GM23338 (cell line): ENCODE measurements at regions not wholly inside any gene's neighbourhood (a gene's known extent, or its start where the extent isn't known, plus 50 kb on each side); places are given as distances from the start of the nearest gene placed in this dataset.

ENCODE experiments used
- ATAC-seq: fragments of 200-7000 bp; cut with Tn5 transposase; 3 replicates; pipeline ENCODE4 v1.9.1; 2020
- DNase-seq: peaks from one replicate; pipeline ENCODE4 v3.0.0-alpha.2; 2015; ENCODE audit warnings: low spot score
- H2AFZ ChIP-seq: fragments of 200-600 bp; sonication (generic); 2 replicates; pipeline ENCODE4 v1.8.0; 2016; ENCODE audit warnings: antibody characterized with exemption, mild to moderate bottlenecking, moderate library complexity
- H3F3A ChIP-seq: fragments of 200-600 bp; sonication (generic); replicated peaks from 2 replicates; pipeline ENCODE4 v1.8.0; 2017; ENCODE audit warnings: antibody characterized with exemption, mixed run types, low read depth
- H3K27ac ChIP-seq: fragments of 200-600 bp; sonication (generic); 2 replicates; pipeline ENCODE4 v1.6.1; 2016; ENCODE audit warnings: low read depth
- H3K27me3 ChIP-seq: fragments of 200-600 bp; sonication (generic); 2 replicates; pipeline ENCODE4 v1.8.0; 2016; ENCODE audit warnings: mild to moderate bottlenecking, mixed run types, moderate library complexity; ENCODE audit not compliant: insufficient read depth
- H3K36me3 ChIP-seq: fragments of 200-600 bp; sonication (generic); 2 replicates; pipeline ENCODE4 v1.8.0; 2016; ENCODE audit warnings: mild to moderate bottlenecking; ENCODE audit not compliant: insufficient read depth
- H3K4me1 ChIP-seq: fragments of 200-600 bp; sonication (generic); 2 replicates; pipeline ENCODE4 v1.8.0; 2016; ENCODE audit warnings: mild to moderate bottlenecking, moderate library complexity; ENCODE audit not compliant: insufficient read depth
- H3K4me2 ChIP-seq: fragments of 200-600 bp; sonication (generic); 2 replicates; pipeline ENCODE4 v1.7.1; 2017; ENCODE audit warnings: mixed run types
- H3K4me3 ChIP-seq: fragments of 200-600 bp; sonication (generic); 2 replicates; pipeline ENCODE4 v1.6.1; 2016; ENCODE audit warnings: mixed run types
- H3K79me2 ChIP-seq: fragments of 200-600 bp; sonication (generic); replicated peaks from 2 replicates; pipeline ENCODE4 v1.8.0; 2017; ENCODE audit warnings: mild to moderate bottlenecking; ENCODE audit not compliant: insufficient read depth
- H3K9me2 ChIP-seq: fragments of 200-600 bp; sonication (generic); 2 replicates; pipeline ENCODE4 v1.8.0; 2017; ENCODE audit not compliant: insufficient read depth
- H4K20me1 ChIP-seq: fragments of 200-600 bp; sonication (generic); replicated peaks from 2 replicates; pipeline ENCODE4 v1.8.0; 2017; ENCODE audit warnings: mild to moderate bottlenecking; ENCODE audit not compliant: insufficient read depth
- H3K27ac Mint-ChIP-seq: 2 replicates; pipeline ENCODE4 v1.8.0; 2020; ENCODE audit warnings: inconsistent platforms, mild to moderate bottlenecking, moderate library complexity, mixed read lengths
- H3K27me3 Mint-ChIP-seq: 3 replicates; pipeline ENCODE4 v1.8.0; 2022; ENCODE audit warnings: low read depth, mild to moderate bottlenecking, moderate library complexity, mixed read lengths, inconsistent platforms; ENCODE audit not compliant: insufficient read depth, poor library complexity
- H3K36me3 Mint-ChIP-seq: 3 replicates; pipeline ENCODE4 v1.8.0; 2021; ENCODE audit warnings: low read depth, mild to moderate bottlenecking, inconsistent platforms, moderate library complexity, mixed read lengths
- H3K4me1 Mint-ChIP-seq: 3 replicates; pipeline ENCODE4 v1.8.0; 2020; ENCODE audit warnings: mild to moderate bottlenecking, inconsistent platforms, mixed read lengths
- H3K4me3 Mint-ChIP-seq: 3 replicates; pipeline ENCODE4 v1.8.0; 2021; ENCODE audit warnings: moderate library complexity, mild to moderate bottlenecking, inconsistent platforms, mixed read lengths
- H3K9me3 Mint-ChIP-seq: 3 replicates; pipeline ENCODE4 v1.8.0; 2020; ENCODE audit warnings: moderate library complexity, mild to moderate bottlenecking, inconsistent platforms, mixed read lengths
- EZH2 ChIP-seq: fragments of 200-600 bp; sonication (generic); IDR thresholded peaks from one replicate; pipeline ENCODE4 v1.8.0; 2017; ENCODE audit warnings: antibody characterized with exemption, mild to moderate bottlenecking, low read depth; ENCODE audit not compliant: unreplicated experiment
- EZH2phosphoT487 ChIP-seq: fragments of 200-600 bp; sonication (generic); IDR thresholded peaks from one replicate; pipeline ENCODE4 v1.8.1; 2018; ENCODE audit warnings: antibody characterized with exemption; ENCODE audit not compliant: unreplicated experiment
- NANOG ChIP-seq: IDR thresholded peaks from 2 replicates; pipeline ENCODE4 v1.6.1; 2016; ENCODE audit warnings: antibody characterized with exemption, borderline replicate concordance
- POLR2AphosphoS5 ChIP-seq: IDR thresholded peaks from 2 replicates; pipeline ENCODE4 v1.6.1; 2016; ENCODE audit warnings: antibody characterized with exemption, low read depth
- STAT1 ChIP-seq: IDR thresholded peaks from one replicate; pipeline ENCODE4 v1.6.1; 2016; ENCODE audit warnings: antibody characterized with exemption; ENCODE audit not compliant: unreplicated experiment
- ZNF114 ChIP-seq: fragments of 250-450 bp; sonication (Bioruptor Pico); IDR thresholded peaks from 2 replicates; pipeline ENCODE4 v1.5.0; 2020; ENCODE audit warnings: mild to moderate bottlenecking, moderate library complexity
- TF ChIP-seq, protein P1 (sequence below): IDR thresholded peaks from one replicate; pipeline ENCODE4 v1.6.1; 2018; ENCODE audit warnings: antibody characterized with exemption; ENCODE audit not compliant: unreplicated experiment
- TF ChIP-seq, protein P2 (sequence below): fragments of 250-450 bp; sonication (Bioruptor Pico); IDR thresholded peaks from 2 replicates; pipeline ENCODE4 v1.5.0; 2020; ENCODE audit warnings: mild to moderate bottlenecking, moderate library complexity
- TF ChIP-seq, protein P3 (sequence below): IDR thresholded peaks from 2 replicates; pipeline ENCODE4 v1.6.1; 2016; ENCODE audit warnings: antibody characterized with exemption

DNA sequence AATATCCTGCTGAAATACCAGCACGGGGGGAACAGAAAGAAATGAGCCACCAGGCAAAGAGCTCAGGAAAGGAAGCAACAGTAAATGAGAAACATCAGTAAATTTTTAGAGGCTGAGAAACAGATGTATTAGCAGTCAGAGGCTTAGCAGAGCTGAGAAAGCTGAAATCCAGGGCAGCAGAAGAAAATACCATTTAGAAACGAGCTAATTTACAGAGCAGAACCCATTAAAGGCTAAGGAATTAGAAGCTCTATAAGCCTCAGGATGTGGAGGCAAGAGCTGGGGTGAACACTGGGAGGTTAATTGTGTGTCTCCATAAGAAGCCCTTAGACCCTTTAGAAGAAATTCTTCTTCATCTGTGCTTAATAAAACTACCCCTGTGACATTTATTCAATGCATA lies 178.6 kb upstream of the RGS17 start:
- Histone ChIP-seq H3K9me2 (no peaks in the 10 kb centered on the region), H3K4me2 (no peak overlapping the region), H3F3A (no peaks in the 10 kb centered on the region), H3K4me3 (no peak overlapping the region), H3K4me1 (no peaks in the 10 kb centered on the region), H3K36me3 (no peaks in the 10 kb centered on the region), H4K20me1 (no peaks in the 10 kb centered on the region), H3K27ac (no peak overlapping the region), H3K27me3 (no peaks in the 10 kb centered on the region), H2AFZ (no peak overlapping the region), H3K79me2 (no peaks in the 10 kb centered on the region)
- Mint-ChIP-seq H3K9me3 (no peaks in the 10 kb centered on the region), H3K4me1 (no peaks in the 10 kb centered on the region; the same call in 2 of the 3 replicates), H3K36me3 (no peaks in the 10 kb centered on the region), H3K27ac (no peak overlapping the region), H3K4me3 (no peak overlapping the region), H3K27me3 (no peaks in the 10 kb centered on the region)
- DNase-seq (no peak), ATAC-seq (no peak)
- TF ChIP-seq POLR2AphosphoS5 (no peak), ZNF114 (CRISPR knock-in tag) (no peak), EZH2phosphoT487 (no peak), NANOG (no peak), STAT1 (no peak), EZH2 (no peak)
- TF ChIP-seq, protein P1, sequence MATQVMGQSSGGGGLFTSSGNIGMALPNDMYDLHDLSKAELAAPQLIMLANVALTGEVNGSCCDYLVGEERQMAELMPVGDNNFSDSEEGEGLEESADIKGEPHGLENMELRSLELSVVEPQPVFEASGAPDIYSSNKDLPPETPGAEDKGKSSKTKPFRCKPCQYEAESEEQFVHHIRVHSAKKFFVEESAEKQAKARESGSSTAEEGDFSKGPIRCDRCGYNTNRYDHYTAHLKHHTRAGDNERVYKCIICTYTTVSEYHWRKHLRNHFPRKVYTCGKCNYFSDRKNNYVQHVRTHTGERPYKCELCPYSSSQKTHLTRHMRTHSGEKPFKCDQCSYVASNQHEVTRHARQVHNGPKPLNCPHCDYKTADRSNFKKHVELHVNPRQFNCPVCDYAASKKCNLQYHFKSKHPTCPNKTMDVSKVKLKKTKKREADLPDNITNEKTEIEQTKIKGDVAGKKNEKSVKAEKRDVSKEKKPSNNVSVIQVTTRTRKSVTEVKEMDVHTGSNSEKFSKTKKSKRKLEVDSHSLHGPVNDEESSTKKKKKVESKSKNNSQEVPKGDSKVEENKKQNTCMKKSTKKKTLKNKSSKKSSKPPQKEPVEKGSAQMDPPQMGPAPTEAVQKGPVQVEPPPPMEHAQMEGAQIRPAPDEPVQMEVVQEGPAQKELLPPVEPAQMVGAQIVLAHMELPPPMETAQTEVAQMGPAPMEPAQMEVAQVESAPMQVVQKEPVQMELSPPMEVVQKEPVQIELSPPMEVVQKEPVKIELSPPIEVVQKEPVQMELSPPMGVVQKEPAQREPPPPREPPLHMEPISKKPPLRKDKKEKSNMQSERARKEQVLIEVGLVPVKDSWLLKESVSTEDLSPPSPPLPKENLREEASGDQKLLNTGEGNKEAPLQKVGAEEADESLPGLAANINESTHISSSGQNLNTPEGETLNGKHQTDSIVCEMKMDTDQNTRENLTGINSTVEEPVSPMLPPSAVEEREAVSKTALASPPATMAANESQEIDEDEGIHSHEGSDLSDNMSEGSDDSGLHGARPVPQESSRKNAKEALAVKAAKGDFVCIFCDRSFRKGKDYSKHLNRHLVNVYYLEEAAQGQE: no peak
- TF ChIP-seq, protein P2, sequence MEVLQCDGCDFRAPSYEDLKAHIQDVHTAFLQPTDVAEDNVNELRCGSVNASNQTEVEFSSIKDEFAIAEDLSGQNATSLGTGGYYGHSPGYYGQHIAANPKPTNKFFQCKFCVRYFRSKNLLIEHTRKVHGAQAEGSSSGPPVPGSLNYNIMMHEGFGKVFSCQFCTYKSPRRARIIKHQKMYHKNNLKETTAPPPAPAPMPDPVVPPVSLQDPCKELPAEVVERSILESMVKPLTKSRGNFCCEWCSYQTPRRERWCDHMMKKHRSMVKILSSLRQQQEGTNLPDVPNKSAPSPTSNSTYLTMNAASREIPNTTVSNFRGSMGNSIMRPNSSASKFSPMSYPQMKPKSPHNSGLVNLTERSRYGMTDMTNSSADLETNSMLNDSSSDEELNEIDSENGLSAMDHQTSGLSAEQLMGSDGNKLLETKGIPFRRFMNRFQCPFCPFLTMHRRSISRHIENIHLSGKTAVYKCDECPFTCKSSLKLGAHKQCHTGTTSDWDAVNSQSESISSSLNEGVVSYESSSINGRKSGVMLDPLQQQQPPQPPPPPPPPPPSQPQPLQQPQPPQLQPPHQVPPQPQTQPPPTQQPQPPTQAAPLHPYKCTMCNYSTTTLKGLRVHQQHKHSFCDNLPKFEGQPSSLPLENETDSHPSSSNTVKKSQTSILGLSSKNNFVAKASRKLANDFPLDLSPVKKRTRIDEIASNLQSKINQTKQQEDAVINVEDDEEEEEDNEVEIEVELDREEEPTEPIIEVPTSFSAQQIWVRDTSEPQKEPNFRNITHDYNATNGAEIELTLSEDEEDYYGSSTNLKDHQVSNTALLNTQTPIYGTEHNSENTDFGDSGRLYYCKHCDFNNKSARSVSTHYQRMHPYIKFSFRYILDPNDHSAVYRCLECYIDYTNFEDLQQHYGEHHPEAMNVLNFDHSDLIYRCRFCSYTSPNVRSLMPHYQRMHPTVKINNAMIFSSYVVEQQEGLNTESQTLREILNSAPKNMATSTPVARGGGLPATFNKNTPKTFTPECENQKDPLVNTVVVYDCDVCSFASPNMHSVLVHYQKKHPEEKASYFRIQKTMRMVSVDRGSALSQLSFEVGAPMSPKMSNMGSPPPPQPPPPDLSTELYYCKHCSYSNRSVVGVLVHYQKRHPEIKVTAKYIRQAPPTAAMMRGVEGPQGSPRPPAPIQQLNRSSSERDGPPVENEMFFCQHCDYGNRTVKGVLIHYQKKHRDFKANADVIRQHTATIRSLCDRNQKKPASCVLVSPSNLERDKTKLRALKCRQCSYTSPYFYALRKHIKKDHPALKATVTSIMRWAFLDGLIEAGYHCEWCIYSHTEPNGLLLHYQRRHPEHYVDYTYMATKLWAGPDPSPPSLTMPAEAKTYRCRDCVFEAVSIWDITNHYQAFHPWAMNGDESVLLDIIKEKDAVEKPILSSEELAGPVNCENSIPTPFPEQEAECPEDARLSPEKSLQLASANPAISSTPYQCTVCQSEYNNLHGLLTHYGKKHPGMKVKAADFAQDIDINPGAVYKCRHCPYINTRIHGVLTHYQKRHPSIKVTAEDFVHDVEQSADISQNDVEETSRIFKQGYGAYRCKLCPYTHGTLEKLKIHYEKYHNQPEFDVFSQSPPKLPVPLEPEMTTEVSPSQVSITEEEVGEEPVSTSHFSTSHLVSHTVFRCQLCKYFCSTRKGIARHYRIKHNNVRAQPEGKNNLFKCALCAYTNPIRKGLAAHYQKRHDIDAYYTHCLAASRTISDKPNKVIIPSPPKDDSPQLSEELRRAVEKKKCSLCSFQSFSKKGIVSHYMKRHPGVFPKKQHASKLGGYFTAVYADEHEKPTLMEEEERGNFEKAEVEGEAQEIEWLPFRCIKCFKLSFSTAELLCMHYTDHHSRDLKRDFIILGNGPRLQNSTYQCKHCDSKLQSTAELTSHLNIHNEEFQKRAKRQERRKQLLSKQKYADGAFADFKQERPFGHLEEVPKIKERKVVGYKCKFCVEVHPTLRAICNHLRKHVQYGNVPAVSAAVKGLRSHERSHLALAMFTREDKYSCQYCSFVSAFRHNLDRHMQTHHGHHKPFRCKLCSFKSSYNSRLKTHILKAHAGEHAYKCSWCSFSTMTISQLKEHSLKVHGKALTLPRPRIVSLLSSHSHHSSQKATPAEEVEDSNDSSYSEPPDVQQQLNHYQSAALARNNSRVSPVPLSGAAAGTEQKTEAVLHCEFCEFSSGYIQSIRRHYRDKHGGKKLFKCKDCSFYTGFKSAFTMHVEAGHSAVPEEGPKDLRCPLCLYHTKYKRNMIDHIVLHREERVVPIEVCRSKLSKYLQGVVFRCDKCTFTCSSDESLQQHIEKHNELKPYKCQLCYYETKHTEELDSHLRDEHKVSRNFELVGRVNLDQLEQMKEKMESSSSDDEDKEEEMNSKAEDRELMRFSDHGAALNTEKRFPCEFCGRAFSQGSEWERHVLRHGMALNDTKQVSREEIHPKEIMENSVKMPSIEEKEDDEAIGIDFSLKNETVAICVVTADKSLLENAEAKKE (CRISPR knock-in tag): no peak
- TF ChIP-seq, protein P3, sequence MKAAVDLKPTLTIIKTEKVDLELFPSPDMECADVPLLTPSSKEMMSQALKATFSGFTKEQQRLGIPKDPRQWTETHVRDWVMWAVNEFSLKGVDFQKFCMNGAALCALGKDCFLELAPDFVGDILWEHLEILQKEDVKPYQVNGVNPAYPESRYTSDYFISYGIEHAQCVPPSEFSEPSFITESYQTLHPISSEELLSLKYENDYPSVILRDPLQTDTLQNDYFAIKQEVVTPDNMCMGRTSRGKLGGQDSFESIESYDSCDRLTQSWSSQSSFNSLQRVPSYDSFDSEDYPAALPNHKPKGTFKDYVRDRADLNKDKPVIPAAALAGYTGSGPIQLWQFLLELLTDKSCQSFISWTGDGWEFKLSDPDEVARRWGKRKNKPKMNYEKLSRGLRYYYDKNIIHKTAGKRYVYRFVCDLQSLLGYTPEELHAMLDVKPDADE: no peak
